GM10266 (cell line): ENCODE measurements at regions not wholly inside any gene's neighbourhood (a gene's known extent, or its start where the extent isn't known, plus 50 kb on each side); places are given as distances from the start of the nearest gene placed in this dataset.

Experiments
- DNase-seq: peaks from one replicate; pipeline ENCODE4 v3.0.0; 2012; ENCODE audit errors: extremely low spot score
- CTCF ChIP-seq: IDR thresholded peaks from 2 replicates; pipeline ENCODE4 v1.5.1; 2012; ENCODE audit warnings: mild to moderate bottlenecking, low read depth; ENCODE audit not compliant: control insufficient read depth, insufficient read depth; ENCODE audit errors: missing control alignments

DNA sequence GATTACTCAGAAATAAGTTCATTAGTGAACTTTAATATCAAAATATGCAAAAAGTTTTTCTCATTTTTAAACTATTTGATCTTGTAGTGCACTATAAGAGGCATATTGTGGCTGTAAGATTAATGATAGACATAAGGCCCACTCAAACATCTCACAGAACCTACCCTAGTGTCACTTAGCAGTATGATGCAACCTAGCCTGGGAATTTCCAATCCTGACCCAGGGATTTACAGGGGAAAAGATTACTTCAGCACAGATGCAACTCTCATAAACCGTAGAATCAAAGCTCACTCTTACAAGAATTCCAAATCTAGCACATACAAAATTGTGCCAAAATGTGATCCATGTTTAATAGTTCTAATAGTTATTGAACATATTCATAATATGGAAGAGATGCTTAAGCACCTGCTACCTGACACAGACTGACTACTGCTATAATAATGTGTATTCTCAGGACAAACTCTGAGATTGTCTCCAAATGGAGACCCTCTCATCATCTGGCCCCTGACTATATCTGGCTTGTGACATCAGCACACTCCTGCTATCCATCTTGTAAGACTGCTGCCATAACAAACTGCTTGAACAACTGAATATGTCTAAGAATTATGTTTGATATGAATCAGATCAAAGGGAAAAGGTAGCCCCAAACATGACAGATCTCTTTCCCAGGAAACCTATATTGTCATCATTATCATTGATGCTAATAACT lies 271.9 kb downstream of the PABPC4L start:
- no peak for TF ChIP-seq CTCF

DNA sequence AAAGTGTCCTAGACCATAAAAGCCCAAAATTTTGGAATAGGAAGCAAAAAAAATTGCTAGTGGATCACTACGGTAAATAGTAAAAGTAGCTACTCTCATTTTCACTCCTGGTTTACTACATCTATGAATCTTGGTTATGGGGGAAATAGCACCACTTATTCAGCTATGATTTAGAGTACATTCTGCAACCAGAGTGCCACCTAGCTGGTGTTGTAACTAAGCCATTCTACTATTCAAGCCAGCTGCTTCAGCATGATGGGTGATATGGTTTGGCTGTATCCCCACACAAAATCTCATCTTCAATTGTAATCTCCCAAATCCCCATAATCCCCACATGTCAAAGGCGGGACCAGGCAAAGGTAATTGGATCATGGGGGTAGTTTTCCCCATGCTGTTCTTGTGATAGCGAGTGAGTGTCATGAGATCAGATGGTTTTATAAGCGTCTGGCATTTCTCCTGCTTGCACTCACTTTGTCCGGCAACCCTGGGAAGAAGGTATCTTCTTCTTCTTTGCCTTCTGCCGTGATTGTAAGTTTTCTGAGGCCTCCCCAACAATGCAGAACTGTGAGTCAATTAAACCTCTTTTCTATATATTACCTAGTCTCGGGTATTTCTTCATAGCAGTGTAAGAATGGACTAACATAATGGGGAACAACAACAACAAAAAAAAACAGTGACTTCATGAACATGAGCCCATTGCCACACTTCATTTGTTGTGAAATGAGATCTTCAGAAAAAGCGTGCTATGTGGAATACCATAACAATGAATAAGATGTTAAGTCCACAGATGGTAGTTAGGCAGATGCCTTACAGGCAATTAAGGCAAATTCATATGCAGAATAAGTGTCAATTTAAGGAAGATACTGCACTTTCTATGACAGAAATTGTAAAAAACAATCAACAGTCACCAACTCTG lies 280.1 kb downstream of the PABPC4L start:
- TF ChIP-seq CTCF: no peak
- DNase-seq: no peak

More for the DNA sequence above, 271.9 kb downstream of the PABPC4L start:
- DNase-seq: no peak

GRCh38 chr4:133920236-133920635 lies 281.4 kb downstream of the PABPC4L start:
- TF ChIP-seq CTCF: no peak
- no peak for DNase-seq

DNA sequence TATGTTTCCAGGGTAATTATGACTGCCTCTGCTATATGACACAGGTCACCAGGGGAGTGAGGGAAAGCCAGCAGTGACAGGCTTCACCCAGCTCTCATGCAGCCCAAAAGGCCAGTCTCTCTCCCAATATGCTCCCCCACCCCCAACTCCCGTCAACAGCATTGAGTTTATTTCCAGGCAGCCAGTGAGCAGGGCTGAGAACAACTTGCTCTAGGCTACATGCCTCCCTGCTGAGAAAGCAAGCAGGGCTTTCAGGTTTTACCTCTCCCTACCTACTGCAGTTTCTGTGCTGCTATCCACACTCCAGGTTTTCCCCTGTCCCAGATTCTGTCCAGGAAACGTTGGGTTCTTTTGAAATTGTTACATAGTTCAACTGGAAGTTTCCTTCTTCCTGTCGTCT lies 291.4 kb downstream of the PABPC4L start:
- no peak for TF ChIP-seq CTCF
- DNase-seq: no peak

- TF ChIP-seq CTCF: no peak
- DNase-seq: no peak
These were observed 298.6 kb downstream of the PABPC4L start for GRCh38 chr4:133903029-133903428.

GRCh38 chr4:133891011-133891410 lies 310.6 kb downstream of the PABPC4L start:
- no peak for DNase-seq
- TF ChIP-seq CTCF: no peak

DNA sequence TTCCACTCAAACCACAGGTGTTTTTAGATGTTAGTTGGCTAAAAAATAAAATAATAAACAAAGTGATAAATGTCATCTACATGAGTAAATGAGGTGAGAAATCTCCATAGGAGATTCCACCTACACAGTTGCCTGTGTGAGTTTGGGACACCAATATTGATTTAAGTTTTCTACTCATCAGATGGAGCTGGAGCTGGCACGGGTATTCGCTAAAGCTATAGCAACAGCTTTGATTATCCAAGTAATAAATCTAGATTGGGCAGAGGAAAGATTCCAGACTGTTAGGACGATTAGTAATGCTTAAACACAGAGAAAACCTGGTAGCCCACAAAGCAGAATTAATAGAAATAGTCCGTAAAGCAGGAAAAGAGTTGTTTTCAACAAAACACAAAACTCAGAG lies 313.9 kb downstream of the PABPC4L start:
- no peak for TF ChIP-seq CTCF
- DNase-seq: no peak
